CD8-positive, alpha-beta memory T cell (primary cell): ENCODE measurements at regions not wholly inside any gene's neighbourhood (a gene's known extent, or its start where the extent isn't known, plus 50 kb on each side); places are given as distances from the start of the nearest gene placed in this dataset.
A peak's percentile ranks its signal among the peaks of the same experiment; 100 is the strongest.
"Not testable (repeated sequence)": the region's sequence is repeated elsewhere in the genome, so short reads cannot be mapped to it uniquely, and the experiment has no call there.

Experiments used
- CTCF ChIA-PET: fragments of 350-600 bp; sonication (Branson Sonifier 250); formaldehyde crosslinking; loops from one replicate; lab custom pipeline; 2021; ENCODE audit warnings: antibody characterized with exemption; lab: Charles Lee
- POLR2A ChIA-PET: fragments of 350-600 bp; sonication (Branson Sonifier 250); formaldehyde crosslinking; loops from one replicate; lab custom pipeline; 2021; ENCODE audit warnings: antibody characterized with exemption; lab: Charles Lee
- DNase-seq, 5 donors: peaks; one replicate each; pipeline versions ENCODE4 v3.0.0 to v3.0.0-alpha.2; 2020 to 2022; ENCODE audit warnings: mixed read lengths in 1 of 5
- H3K27ac ChIP-seq: one replicate; pipeline ENCODE4 v1.7.0; 2013; ENCODE audit warnings: low read depth, mild to moderate bottlenecking, low read length, moderate library complexity
- H3K27me3 ChIP-seq: 2 replicates; pipeline ENCODE4 v1.7.0; 2013; ENCODE audit warnings: low read length, mild to moderate bottlenecking; ENCODE audit not compliant: insufficient read depth, poor library complexity, severe bottlenecking
- H3K36me3 ChIP-seq: 2 replicates; pipeline ENCODE4 v1.7.0; 2013; ENCODE audit warnings: mild to moderate bottlenecking, low read length, moderate library complexity; ENCODE audit not compliant: insufficient read depth
- H3K4me1 ChIP-seq: 2 replicates; pipeline ENCODE4 v1.7.0; 2013; ENCODE audit warnings: mild to moderate bottlenecking, low read length, moderate library complexity; ENCODE audit not compliant: insufficient read depth
- H3K4me3 ChIP-seq: 2 replicates; pipeline ENCODE4 v1.7.0; 2013; ENCODE audit warnings: mild to moderate bottlenecking, low read length
- H3K9me3 ChIP-seq: 2 replicates; pipeline ENCODE4 v1.7.0; 2013; ENCODE audit warnings: mild to moderate bottlenecking, low read length
- H3K27ac Mint-ChIP-seq, 8 donors: one replicate each; pipeline ENCODE4 v1.8.0; 2020 to 2021; ENCODE audit warnings: mixed read lengths in 8 of 8, mild to moderate bottlenecking in 6 of 8, inconsistent platforms in 3 of 8, moderate library complexity in 3 of 8
- H3K27me3 Mint-ChIP-seq, 2 donors: one replicate each; pipeline ENCODE4 v1.8.0; 2020 to 2021; ENCODE audit warnings: mixed read lengths in 2 of 2, mild to moderate bottlenecking in 1 of 2, moderate library complexity in 1 of 2
- H3K36me3 Mint-ChIP-seq, 3 donors: one replicate each; pipeline ENCODE4 v1.8.0; 2020 to 2021; ENCODE audit warnings: mixed read lengths in 3 of 3, inconsistent platforms in 1 of 3, mild to moderate bottlenecking in 1 of 3
- H3K4me1 Mint-ChIP-seq, 3 donors: one replicate each; pipeline ENCODE4 v1.8.0; 2020 to 2021; ENCODE audit warnings: mixed read lengths in 3 of 3, inconsistent platforms in 1 of 3, mild to moderate bottlenecking in 1 of 3
- H3K4me3 Mint-ChIP-seq, 7 donors: one replicate each; pipeline ENCODE4 v1.8.0; 2020 to 2021; ENCODE audit warnings: mixed read lengths in 7 of 7, mild to moderate bottlenecking in 6 of 7, moderate library complexity in 4 of 7, inconsistent platforms in 2 of 7
- H3K9me3 Mint-ChIP-seq, 5 donors: one replicate each; pipeline ENCODE4 v1.8.0; 2020 to 2022; ENCODE audit warnings: mixed read lengths in 5 of 5, mild to moderate bottlenecking in 3 of 5, moderate library complexity in 2 of 5, inconsistent platforms in 1 of 5

GRCh38 chr12:68443695-68444094, 111.5 kb upstream of the MDM1 start:
- H3K36me3 ChIP-seq, H3K4me3 Mint-ChIP-seq, DNase-seq, H3K9me3 Mint-ChIP-seq, H3K27me3 Mint-ChIP-seq, CTCF ChIA-PET, POLR2A ChIA-PET, H3K27me3 ChIP-seq, H3K4me3 ChIP-seq, H3K9me3 ChIP-seq, H3K27ac ChIP-seq: not testable (repeated sequence)
- H3K4me1 Mint-ChIP-seq = peaks cover 73 to 88% (median 77%) of the 10 kb centered on the region in 3 donors
- H3K36me3 Mint-ChIP-seq = peaks cover 5 to 16% (median 14%) of the 10 kb centered on the region in 3 donors
- peak overlapping the region in 2 of 8 donors; percentile 47 to 52 for H3K27ac Mint-ChIP-seq
- peaks cover 37% of the 10 kb centered on the region for H3K4me1 ChIP-seq

GRCh38 chr12:68445824-68446223, 113.7 kb upstream of the MDM1 start:
- Histone ChIP-seq H3K36me3 (no peaks in the 10 kb centered on the region), H3K4me3 (no peak overlapping the region), H3K27me3 (no peaks in the 10 kb centered on the region), H3K27ac (no peak overlapping the region), H3K4me1 (peaks cover 47% of the 10 kb centered on the region), H3K9me3 (no peaks in the 10 kb centered on the region)
- H3K27me3 Mint-ChIP-seq = no peaks in the 10 kb centered on the region
- ChIA-PET CTCF (no interaction called here), POLR2A (interaction anchor here (0.6 kb wide), 1 partner anchor 166 kb away, joined by 4 read pairs; no protein-coding TSS in a partner anchor)
- H3K4me3 Mint-ChIP-seq = peak overlapping the region in 5 of 7 donors; percentile 8 to 25 (median 11)
- peaks cover 79 to 90% (median 83%) of the 10 kb centered on the region in 3 donors for H3K4me1 Mint-ChIP-seq
- no peak for DNase-seq
- H3K9me3 Mint-ChIP-seq = peaks cover 0 to 7% (median 4%) of the 10 kb centered on the region in 5 donors
- H3K36me3 Mint-ChIP-seq = peaks cover 5 to 16% (median 14%) of the 10 kb centered on the region in 3 donors
- peak overlapping the region in 5 of 8 donors; percentile 2 to 79 (median 68) for H3K27ac Mint-ChIP-seq

- no peaks in the 10 kb centered on the region for H3K27me3 Mint-ChIP-seq
- CTCF ChIA-PET = interaction anchor here (0.8 kb wide), 1 partner anchor 8 kb away, joined by 3 read pairs; no protein-coding TSS in a partner anchor
- H3K36me3 Mint-ChIP-seq = peaks cover 5 to 16% (median 14%) of the 10 kb centered on the region in 3 donors
- H3K27ac ChIP-seq = no peak overlapping the region
- no peak overlapping the region for H3K4me3 ChIP-seq
- no peak for DNase-seq
- H3K9me3 Mint-ChIP-seq = peaks cover 0 to 7% (median 4%) of the 10 kb centered on the region in 5 donors
- H3K9me3 ChIP-seq = no peaks in the 10 kb centered on the region
- peak overlapping the region in 2 of 7 donors; percentile 8 to 10 for H3K4me3 Mint-ChIP-seq
- H3K4me1 ChIP-seq = peaks cover 47% of the 10 kb centered on the region
- no peaks in the 10 kb centered on the region for H3K36me3 ChIP-seq
- peak overlapping the region in 3 of 8 donors; percentile 17 to 47 (median 40) for H3K27ac Mint-ChIP-seq
- POLR2A ChIA-PET = interaction anchor here (0.6 kb wide), 1 partner anchor 88 kb away, joined by 4 read pairs; no protein-coding TSS in a partner anchor
- H3K27me3 ChIP-seq = no peaks in the 10 kb centered on the region
- peaks cover 79 to 90% (median 83%) of the 10 kb centered on the region in 3 donors for H3K4me1 Mint-ChIP-seq
These were observed 114.2 kb upstream of the MDM1 start for GRCh38 chr12:68446384-68446783.

- peaks cover 5 to 13% (median 10%) of the 10 kb centered on the region in 3 donors for H3K36me3 Mint-ChIP-seq
- H3K9me3 Mint-ChIP-seq = peaks cover 0 to 7% (median 4%) of the 10 kb centered on the region in 5 donors
- H3K27ac Mint-ChIP-seq = peak overlapping the region in 6 of 8 donors; percentile 10 to 86 (median 80)
- CTCF ChIA-PET = interaction anchor here (0.8 kb wide), 1 partner anchor 8 kb away, joined by 3 read pairs; no protein-coding TSS in a partner anchor
- peak overlapping the region in 4 of 7 donors; percentile 62 to 74 (median 65) for H3K4me3 Mint-ChIP-seq
- H3K27ac ChIP-seq = no peak overlapping the region
- peaks cover 55% of the 10 kb centered on the region for H3K4me1 ChIP-seq
- H3K27me3 Mint-ChIP-seq = no peaks in the 10 kb centered on the region
- POLR2A ChIA-PET = interaction anchor here (0.6 kb wide), 2 partner anchors 89 to 763 kb away, joined by 4 to 5 read pairs; no protein-coding TSS in a partner anchor
- no peaks in the 10 kb centered on the region for H3K9me3 ChIP-seq
- no peaks in the 10 kb centered on the region for H3K27me3 ChIP-seq
- DNase-seq = no peak
- H3K36me3 ChIP-seq = no peaks in the 10 kb centered on the region
- peaks cover 80 to 90% (median 83%) of the 10 kb centered on the region in 3 donors for H3K4me1 Mint-ChIP-seq
- H3K4me3 ChIP-seq = no peak overlapping the region
These were observed 115.0 kb upstream of the MDM1 start for GRCh38 chr12:68446901-68447796.

- peaks cover 5 to 13% (median 8%) of the 10 kb centered on the region in 3 donors for H3K36me3 Mint-ChIP-seq
- no peaks in the 10 kb centered on the region for H3K27me3 ChIP-seq
- no peaks in the 10 kb centered on the region for H3K36me3 ChIP-seq
- H3K27ac ChIP-seq = no peak overlapping the region
- peaks cover 0 to 7% (median 4%) of the 10 kb centered on the region in 5 donors for H3K9me3 Mint-ChIP-seq
- ChIA-PET POLR2A (interaction anchor here (1.3 kb wide), 1 partner anchor 163 kb away, joined by 6 read pairs; the partner anchor contains the start of gene RAP1B), CTCF (interaction anchor here (1.4 kb wide), 1 partner anchor 360 kb away, joined by 3 read pairs; the partner anchor contains the start of gene MDM2)
- no peak for DNase-seq
- H3K4me3 ChIP-seq = no peak overlapping the region
- peaks cover 62% of the 10 kb centered on the region for H3K4me1 ChIP-seq
- H3K4me3 Mint-ChIP-seq = peak overlapping the region in 4 of 7 donors; percentile 64 to 74 (median 68)
- H3K9me3 ChIP-seq = no peaks in the 10 kb centered on the region
- H3K27ac Mint-ChIP-seq = peak overlapping the region in 5 of 8 donors; percentile 4 to 86 (median 79)
- H3K27me3 Mint-ChIP-seq = no peaks in the 10 kb centered on the region
- peaks cover 80 to 90% (median 83%) of the 10 kb centered on the region in 3 donors for H3K4me1 Mint-ChIP-seq
These were observed 115.7 kb upstream of the MDM1 start for GRCh38 chr12:68447797-68448260.

GRCh38 chr12:68449196-68449595, 117.0 kb upstream of the MDM1 start:
- Histone ChIP-seq H3K36me3 (no peaks in the 10 kb centered on the region), H3K27me3 (no peaks in the 10 kb centered on the region), H3K4me3 (no peak overlapping the region), H3K4me1 (peaks cover 73% of the 10 kb centered on the region), H3K27ac (no peak overlapping the region), H3K9me3 (no peaks in the 10 kb centered on the region)
- ChIA-PET CTCF (interaction anchor here (0.9 to 1.4 kb wide), 2 partner anchors 31 to 359 kb away, joined by 3 read pairs; partner anchors contain the start of gene MDM2), POLR2A (interaction anchor here (0.6 to 1.3 kb wide), 2 partner anchors 14 to 162 kb away, joined by 3 to 6 read pairs; partner anchors contain the start of gene RAP1B)
- no peak for DNase-seq
- peak overlapping the region; percentile 5 to 95 (median 64) for H3K27ac Mint-ChIP-seq
- peaks cover 0 to 3% (median 2%) of the 10 kb centered on the region in 3 donors for H3K36me3 Mint-ChIP-seq
- H3K9me3 Mint-ChIP-seq = no peaks in the 10 kb centered on the region
- no peaks in the 10 kb centered on the region for H3K27me3 Mint-ChIP-seq
- peaks cover 87 to 96% (median 91%) of the 10 kb centered on the region in 3 donors for H3K4me1 Mint-ChIP-seq
- peak overlapping the region in 5 of 7 donors; percentile 20 to 68 (median 41) for H3K4me3 Mint-ChIP-seq

GRCh38 chr12:68450947-68451260, 118.7 kb upstream of the MDM1 start:
- H3K4me1 ChIP-seq = peaks cover 90% of the 10 kb centered on the region
- no peak for DNase-seq

More at GRCh38 chr12:68450947-68451260, 118.7 kb upstream of the MDM1 start:
- POLR2A ChIA-PET = interaction anchor here (0.6 kb wide), 1 partner anchor 12 kb away, joined by 3 read pairs; no protein-coding TSS in a partner anchor
- Mint-ChIP-seq H3K27me3 (no peaks in the 10 kb centered on the region), H3K36me3 (peaks cover 0 to under 1% (median 0%) of the 10 kb centered on the region in 3 donors), H3K4me3 (peak overlapping the region; percentile 16 to 89 (median 84)), H3K27ac (peak overlapping the region; percentile 37 to 96 (median 92)), H3K9me3 (no peaks in the 10 kb centered on the region), H3K4me1 (peaks cover 94 to 100% (median 99%) of the 10 kb centered on the region in 3 donors)
- H3K4me3 ChIP-seq = peak overlapping the region; percentile 17
- H3K27ac ChIP-seq = peak overlapping the region; percentile 5
- H3K36me3 ChIP-seq = no peaks in the 10 kb centered on the region
- CTCF ChIA-PET = interaction anchor here (1.2 kb wide), 1 partner anchor 9 kb away, joined by 3 read pairs; no protein-coding TSS in a partner anchor
- no peaks in the 10 kb centered on the region for H3K9me3 ChIP-seq
- no peaks in the 10 kb centered on the region for H3K27me3 ChIP-seq
